Left ventricle myocardium inferior (tissue), 1 donor: ENCODE measurements at regions not wholly inside any gene's neighbourhood (a gene's known extent, or its start where the extent isn't known, plus 50 kb on each side); places are given as distances from the start of the nearest gene placed in this dataset.
"Not testable (repeated sequence)": the region's sequence is repeated elsewhere in the genome, so short reads cannot be mapped to it uniquely, and the experiment has no call there.

ENCODE experiments used
- DNase-seq: peaks from one replicate; pipeline ENCODE4 v3.0.0-alpha.2; 2020
- H3K27ac ChIP-seq: fragments of 200-600 bp; replicated peaks from 2 replicates; pipeline ENCODE4 v1.8.0; 2021
- H3K27me3 ChIP-seq: fragments of 200-600 bp; 2 replicates; pipeline ENCODE4 v1.8.0; 2021; ENCODE audit warnings: low read depth
- H3K36me3 ChIP-seq: fragments of 200-600 bp; 2 replicates; pipeline ENCODE4 v1.8.0; 2021
- H3K4me1 ChIP-seq: fragments of 200-600 bp; 2 replicates; pipeline ENCODE4 v1.8.0; 2021
- H3K4me3 ChIP-seq: fragments of 200-600 bp; 2 replicates; pipeline ENCODE4 v1.8.0; 2021; ENCODE audit warnings: mild to moderate bottlenecking, moderate library complexity
- H3K9me3 ChIP-seq: fragments of 200-600 bp; replicated peaks from 2 replicates; pipeline ENCODE4 v1.8.0; 2021
- intact Hi-C: fragments of 100-400 bp; cut with micrococcal nuclease; formaldehyde crosslinking; loops from one replicate; pipeline ENCODE4 v1.11.0; 2022
- TF ChIP-seq, protein P1 (sequence below): fragments of 200-600 bp; IDR thresholded peaks from 2 replicates; pipeline ENCODE4 v1.8.0; 2021; ENCODE audit warnings: antibody characterized with exemption, mild to moderate bottlenecking, borderline replicate concordance
- donor health status: DM: no; HTN: yes; CAD: no; lungs with severe emphysema.

- no peaks in the 10 kb centered on the region for H3K9me3 ChIP-seq
- H3K27me3 ChIP-seq, result no peaks in the 10 kb centered on the region
- no peak for DNase-seq
- no peaks in the 10 kb centered on the region for H3K36me3 ChIP-seq
- TF ChIP-seq, protein P1, sequence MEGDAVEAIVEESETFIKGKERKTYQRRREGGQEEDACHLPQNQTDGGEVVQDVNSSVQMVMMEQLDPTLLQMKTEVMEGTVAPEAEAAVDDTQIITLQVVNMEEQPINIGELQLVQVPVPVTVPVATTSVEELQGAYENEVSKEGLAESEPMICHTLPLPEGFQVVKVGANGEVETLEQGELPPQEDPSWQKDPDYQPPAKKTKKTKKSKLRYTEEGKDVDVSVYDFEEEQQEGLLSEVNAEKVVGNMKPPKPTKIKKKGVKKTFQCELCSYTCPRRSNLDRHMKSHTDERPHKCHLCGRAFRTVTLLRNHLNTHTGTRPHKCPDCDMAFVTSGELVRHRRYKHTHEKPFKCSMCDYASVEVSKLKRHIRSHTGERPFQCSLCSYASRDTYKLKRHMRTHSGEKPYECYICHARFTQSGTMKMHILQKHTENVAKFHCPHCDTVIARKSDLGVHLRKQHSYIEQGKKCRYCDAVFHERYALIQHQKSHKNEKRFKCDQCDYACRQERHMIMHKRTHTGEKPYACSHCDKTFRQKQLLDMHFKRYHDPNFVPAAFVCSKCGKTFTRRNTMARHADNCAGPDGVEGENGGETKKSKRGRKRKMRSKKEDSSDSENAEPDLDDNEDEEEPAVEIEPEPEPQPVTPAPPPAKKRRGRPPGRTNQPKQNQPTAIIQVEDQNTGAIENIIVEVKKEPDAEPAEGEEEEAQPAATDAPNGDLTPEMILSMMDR, result no peak
- no peak overlapping the region for H3K27ac ChIP-seq
- H3K4me3 ChIP-seq, result no peak overlapping the region
- no peaks in the 10 kb centered on the region for H3K4me1 ChIP-seq
- intact Hi-C loops, result no loop called here
Measured at GRCh38 chr14:84477996-84478395, 1051.9 kb upstream of the FLRT2 start.

DNA sequence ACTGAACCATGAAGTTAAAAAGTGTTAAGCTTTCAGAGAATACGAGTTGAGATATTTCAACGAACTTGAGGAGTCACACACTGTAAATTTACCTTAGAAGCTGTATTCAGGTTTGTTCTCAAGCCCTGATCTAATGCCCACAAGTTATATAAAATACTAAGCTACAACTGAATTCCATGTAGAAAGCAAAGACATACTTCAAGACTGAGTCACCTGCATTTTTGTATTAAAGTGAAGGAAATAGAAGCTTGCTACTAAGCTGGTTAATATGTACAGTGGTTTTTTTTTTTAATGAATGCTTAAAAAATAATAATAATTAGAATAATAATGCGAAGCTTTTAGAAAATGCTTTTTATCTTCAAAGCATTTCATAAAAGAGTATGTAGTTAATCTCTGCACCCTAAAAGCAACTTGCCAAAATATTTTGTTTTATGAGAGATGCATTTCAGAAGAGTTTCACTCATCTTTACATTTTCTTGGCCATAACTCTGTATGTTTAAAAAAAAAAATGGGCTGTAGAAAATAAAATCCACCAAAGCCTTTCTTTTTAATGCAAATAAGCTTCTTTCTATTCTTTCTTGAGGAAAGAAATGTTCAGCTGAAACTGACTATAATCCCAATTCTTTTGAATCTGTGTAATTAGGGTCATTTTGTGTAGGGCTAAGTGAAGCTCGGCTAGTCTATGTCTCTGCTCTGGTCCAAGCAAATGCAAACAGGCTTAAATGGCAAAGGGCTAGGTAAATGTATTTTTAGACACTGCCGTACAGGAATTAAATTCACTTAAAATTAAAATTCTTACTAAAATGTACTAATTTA is 1047.5 kb upstream of the FLRT2 start:
- Histone ChIP-seq H3K27me3 (no peaks in the 10 kb centered on the region), H3K9me3 (no peaks in the 10 kb centered on the region), H3K36me3 (no peaks in the 10 kb centered on the region), H3K4me3 (no peak overlapping the region), H3K27ac (no peak overlapping the region), H3K4me1 (no peaks in the 10 kb centered on the region)
- no peak for DNase-seq
- TF ChIP-seq, protein P1, result no peak
- intact Hi-C loops, result no loop called here

DNA sequence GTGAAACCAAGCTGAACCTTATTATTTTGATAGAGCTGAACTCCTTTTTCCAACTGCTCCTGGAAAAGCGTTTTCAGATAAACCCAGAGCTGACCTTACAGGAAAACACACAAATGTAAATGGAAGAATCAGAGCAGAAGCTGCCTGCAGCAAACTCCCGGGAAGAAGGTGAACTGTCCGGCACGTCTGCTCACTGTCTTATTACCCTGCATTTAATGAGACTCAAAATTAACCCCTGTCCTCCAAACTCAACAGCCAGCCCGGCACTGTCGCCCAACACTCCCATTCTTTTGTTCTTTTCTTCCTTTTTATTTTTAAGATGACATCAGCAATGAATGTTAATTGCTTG is 1046.9 kb upstream of the FLRT2 start:
- Histone ChIP-seq H3K4me1 (no peaks in the 10 kb centered on the region), H3K27me3 (no peaks in the 10 kb centered on the region), H3K4me3 (no peak overlapping the region), H3K9me3 (no peaks in the 10 kb centered on the region), H3K36me3 (no peaks in the 10 kb centered on the region), H3K27ac (no peak overlapping the region)
- DNase-seq, result no peak
- intact Hi-C loops, result no loop called here
- TF ChIP-seq, protein P1, result no peak

DNA sequence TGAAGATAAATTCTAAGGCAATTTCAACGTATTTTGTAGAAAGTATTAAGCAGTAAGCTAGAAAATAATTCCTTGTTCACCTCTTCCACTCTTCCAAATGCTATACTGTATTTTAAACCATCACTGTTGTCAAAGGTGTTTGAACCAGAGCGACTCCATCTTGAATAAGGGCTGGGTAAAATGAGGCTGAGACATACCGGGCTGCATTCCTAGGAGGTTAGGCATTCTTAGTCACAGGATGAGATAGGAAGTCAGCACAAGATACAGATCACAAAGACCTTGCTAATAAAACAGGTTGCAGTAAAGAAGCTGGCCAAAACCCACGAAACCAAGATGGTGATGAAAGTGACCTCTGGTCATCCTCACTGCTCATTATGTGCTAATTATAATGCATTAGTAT is 1045.7 kb upstream of the FLRT2 start:
- H3K27ac ChIP-seq, intact Hi-C loops, DNase-seq, H3K27me3 ChIP-seq, H3K36me3 ChIP-seq, H3K9me3 ChIP-seq, H3K4me1 ChIP-seq, H3K4me3 ChIP-seq: not testable (repeated sequence)

DNA sequence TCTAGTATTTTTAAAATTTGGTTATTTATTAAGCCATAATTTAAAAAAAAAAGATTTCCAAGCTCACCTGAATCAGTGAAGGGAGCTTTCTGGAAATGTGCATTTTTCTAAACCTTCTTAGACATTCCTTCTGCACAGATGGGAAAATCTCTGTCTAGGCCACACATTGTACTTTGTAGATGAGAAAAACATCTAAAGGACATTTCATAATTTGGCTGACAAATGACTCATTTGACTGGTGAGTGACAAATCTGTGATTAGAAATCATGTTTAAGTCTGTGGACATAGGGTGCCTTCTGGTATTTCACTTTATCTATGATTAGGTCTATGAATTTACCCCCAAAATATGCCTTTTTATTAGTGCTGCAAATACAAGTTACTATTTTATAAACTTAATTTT is 1044.9 kb upstream of the FLRT2 start:
- H3K4me3 ChIP-seq, result no peak overlapping the region
- no peaks in the 10 kb centered on the region for H3K27me3 ChIP-seq
- H3K4me1 ChIP-seq, result no peaks in the 10 kb centered on the region
- TF ChIP-seq, protein P1, result no peak
- H3K27ac ChIP-seq, result no peak overlapping the region
- H3K36me3 ChIP-seq, result no peaks in the 10 kb centered on the region
- no peak for DNase-seq
- intact Hi-C loops, result no loop called here
- no peaks in the 10 kb centered on the region for H3K9me3 ChIP-seq

- no peak for DNase-seq
- Histone ChIP-seq H3K9me3 (no peaks in the 10 kb centered on the region), H3K4me3 (no peak overlapping the region), H3K27me3 (no peaks in the 10 kb centered on the region), H3K4me1 (no peaks in the 10 kb centered on the region), H3K27ac (no peak overlapping the region), H3K36me3 (no peaks in the 10 kb centered on the region)
- TF ChIP-seq, protein P1, result no peak
- intact Hi-C loops, result no loop called here
Measured at GRCh38 chr14:84490081-84490480, 1039.9 kb upstream of the FLRT2 start.
